ENCODE measurements at regions not wholly inside any gene's neighbourhood (a gene's known extent, or its start where the extent isn't known, plus 50 kb on each side); places are given as distances from the start of the nearest gene placed in this dataset.

DNA sequence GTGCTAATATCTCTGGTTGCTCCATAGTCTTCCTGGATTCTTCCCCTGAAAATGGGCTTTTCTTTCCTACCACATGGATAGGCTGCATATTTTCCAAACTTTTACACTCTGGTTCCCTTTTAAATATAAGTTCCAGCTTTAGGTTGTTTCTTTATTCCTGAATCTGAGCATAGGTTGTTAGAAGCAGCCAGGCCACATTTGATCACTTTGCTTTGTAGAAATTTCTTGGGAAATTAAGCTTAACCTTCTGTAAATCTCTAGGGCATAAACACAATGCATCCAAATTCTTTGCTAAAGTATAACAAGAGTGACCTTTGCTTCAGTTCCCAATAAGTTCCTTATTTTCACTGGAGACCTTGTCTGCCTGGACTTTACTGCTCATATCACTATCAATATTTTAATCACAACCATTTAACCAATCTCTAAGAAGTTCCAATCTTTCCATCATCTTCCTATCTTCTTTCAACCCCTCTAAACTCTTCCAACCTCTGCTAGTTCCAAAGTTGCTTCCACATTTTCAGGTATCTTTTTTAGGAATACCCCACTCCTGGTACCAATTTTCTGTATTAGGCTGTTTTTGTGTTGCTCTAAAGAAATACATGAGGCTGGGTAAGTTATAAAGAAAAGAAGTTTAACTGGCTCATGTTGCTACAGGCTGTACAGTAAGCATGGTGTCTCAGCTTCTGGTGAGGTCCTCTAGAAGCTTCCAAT lies 389.6 kb upstream of the HS6ST1 start:
- TF ChIP-seq, protein P1, sequence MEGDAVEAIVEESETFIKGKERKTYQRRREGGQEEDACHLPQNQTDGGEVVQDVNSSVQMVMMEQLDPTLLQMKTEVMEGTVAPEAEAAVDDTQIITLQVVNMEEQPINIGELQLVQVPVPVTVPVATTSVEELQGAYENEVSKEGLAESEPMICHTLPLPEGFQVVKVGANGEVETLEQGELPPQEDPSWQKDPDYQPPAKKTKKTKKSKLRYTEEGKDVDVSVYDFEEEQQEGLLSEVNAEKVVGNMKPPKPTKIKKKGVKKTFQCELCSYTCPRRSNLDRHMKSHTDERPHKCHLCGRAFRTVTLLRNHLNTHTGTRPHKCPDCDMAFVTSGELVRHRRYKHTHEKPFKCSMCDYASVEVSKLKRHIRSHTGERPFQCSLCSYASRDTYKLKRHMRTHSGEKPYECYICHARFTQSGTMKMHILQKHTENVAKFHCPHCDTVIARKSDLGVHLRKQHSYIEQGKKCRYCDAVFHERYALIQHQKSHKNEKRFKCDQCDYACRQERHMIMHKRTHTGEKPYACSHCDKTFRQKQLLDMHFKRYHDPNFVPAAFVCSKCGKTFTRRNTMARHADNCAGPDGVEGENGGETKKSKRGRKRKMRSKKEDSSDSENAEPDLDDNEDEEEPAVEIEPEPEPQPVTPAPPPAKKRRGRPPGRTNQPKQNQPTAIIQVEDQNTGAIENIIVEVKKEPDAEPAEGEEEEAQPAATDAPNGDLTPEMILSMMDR (IDR thresholded peaks at IDR 0.05; ENCODE audit: extremely low read depth in 1 of 2, insufficient read depth in 1 of 2, low read depth in 1 of 2, low read length in 2 of 2): no peak
- no peak for TF ChIP-seq FOS (IDR thresholded peaks at IDR 0.05; ENCODE audit: borderline replicate concordance, insufficient read depth, low read length)
- TF ChIP-seq GATA2 (IDR thresholded peaks at IDR 0.05; ENCODE audit: insufficient read depth, insufficient read length, low read depth, low read length): no peak
- TF ChIP-seq POLR2A (IDR thresholded peaks at IDR 0.05; ENCODE audit: low read depth, low read length): no peak
- TF ChIP-seq EZH2 (IDR thresholded peaks at IDR 0.05; ENCODE audit: borderline replicate concordance, low read depth, low read length, severe bottlenecking): no peak
- TF ChIP-seq POLR2AphosphoS5 (IDR thresholded peaks at IDR 0.05; ENCODE audit: insufficient read depth, low read depth, low read length): no peak
- TF ChIP-seq, protein P2, sequence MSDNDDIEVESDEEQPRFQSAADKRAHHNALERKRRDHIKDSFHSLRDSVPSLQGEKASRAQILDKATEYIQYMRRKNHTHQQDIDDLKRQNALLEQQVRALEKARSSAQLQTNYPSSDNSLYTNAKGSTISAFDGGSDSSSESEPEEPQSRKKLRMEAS (IDR thresholded peaks at IDR 0.05; ENCODE audit: insufficient read depth, insufficient read length): no peak
- no peak for TF ChIP-seq JUN (IDR thresholded peaks at IDR 0.05; ENCODE audit: borderline replicate concordance, insufficient read depth, insufficient read length, low read depth)
